ENCODE measurements at regions not wholly inside any gene's neighbourhood (a gene's known extent, or its start where the extent isn't known, plus 50 kb on each side); places are given as distances from the start of the nearest gene placed in this dataset.
"Not testable (repeated sequence)": the region's sequence is repeated elsewhere in the genome, so short reads cannot be mapped to it uniquely, and the experiment has no call there.

- no peak for DNase-seq (ENCODE audit: low read depth)
Measured at GRCh38 chrX:44096666-44097065, 123.5 kb upstream of the NDP start.

- no peak for DNase-seq (ENCODE audit: low read depth)
Measured at GRCh38 chrX:44094821-44095530, 121.8 kb upstream of the NDP start.

GRCh38 chrX:44093431-44093830 lies 120.2 kb upstream of the NDP start:
- DNase-seq (ENCODE audit: low read depth): no peak

- no peak for DNase-seq (ENCODE audit: low read depth)
Measured at GRCh38 chrX:44092778-44093177, 119.6 kb upstream of the NDP start.

GRCh38 chrX:44088510-44089144 lies 115.4 kb upstream of the NDP start:
- no peak for DNase-seq (ENCODE audit: low read depth)

- no peak for DNase-seq (ENCODE audit: low read depth)
Measured at GRCh38 chrX:44085209-44085608, 112.0 kb upstream of the NDP start.

- no peak for DNase-seq (ENCODE audit: low read depth)
Measured at GRCh38 chrX:44082829-44083228, 109.6 kb upstream of the NDP start.

- no peak for DNase-seq (ENCODE audit: low read depth)
Measured at GRCh38 chrX:44080083-44080482, 106.9 kb upstream of the NDP start.

GRCh38 chrX:44072631-44073030 lies 99.4 kb upstream of the NDP start:
- DNase-seq (ENCODE audit: low read depth): no peak

- peak; percentile 24 for DNase-seq (ENCODE audit: low read depth)
Measured at GRCh38 chrX:44071847-44072551, 98.8 kb upstream of the NDP start.

- DNase-seq (ENCODE audit: low read depth): no peak
Measured at GRCh38 chrX:44071070-44071645, 98.0 kb upstream of the NDP start.

- DNase-seq (ENCODE audit: low read depth): no peak
Measured at GRCh38 chrX:44068043-44068442, 94.9 kb upstream of the NDP start.

- DNase-seq (ENCODE audit: low read depth): no peak
Measured at GRCh38 chrX:44063606-44064005, 90.4 kb upstream of the NDP start.

- no peak for DNase-seq (ENCODE audit: low read depth)
Measured at GRCh38 chrX:44062840-44063239, 89.7 kb upstream of the NDP start.

- DNase-seq (ENCODE audit: low read depth): no peak
Measured at GRCh38 chrX:44061968-44062614, 88.9 kb upstream of the NDP start.

GRCh38 chrX:44060221-44060620 lies 87.0 kb upstream of the NDP start:
- no peak for DNase-seq (ENCODE audit: low read depth)

- DNase-seq (ENCODE audit: low read depth): no peak
Measured at GRCh38 chrX:44058339-44058738, 85.1 kb upstream of the NDP start.

- DNase-seq (ENCODE audit: low read depth): no peak
Measured at GRCh38 chrX:44055638-44056037, 82.4 kb upstream of the NDP start.

GRCh38 chrX:44054863-44055601 lies 81.8 kb upstream of the NDP start:
- no peak for DNase-seq (ENCODE audit: low read depth)

- DNase-seq (ENCODE audit: low read depth): not testable (repeated sequence)
Measured at GRCh38 chrX:44045106-44045505, 71.9 kb upstream of the NDP start.

- no peak for DNase-seq (ENCODE audit: low read depth)
Measured at GRCh38 chrX:44043496-44043895, 70.3 kb upstream of the NDP start.

- no peak for DNase-seq (ENCODE audit: low read depth)
Measured at GRCh38 chrX:44042751-44043150, 69.6 kb upstream of the NDP start.
